SK-N-DZ (cell line): ENCODE measurements at regions not wholly inside any gene's neighbourhood (a gene's known extent, or its start where the extent isn't known, plus 50 kb on each side); places are given as distances from the start of the nearest gene placed in this dataset.

Source experiments
- DNase-seq: peaks from one replicate; pipeline ENCODE4 v3.0.0-alpha.2; 2015; ENCODE audit warnings: low spot score

- DNase-seq, result no peak
These were observed 400.4 kb downstream of the NXPE2 start for GRCh38 chr11:115078461-115079438.

- no peak for DNase-seq
These were observed 402.8 kb downstream of the NXPE2 start for GRCh38 chr11:115080923-115081680.

GRCh38 chr11:115081972-115082371 is 403.6 kb downstream of the NXPE2 start:
- no peak for DNase-seq

GRCh38 chr11:115083144-115083806 is 404.9 kb downstream of the NXPE2 start:
- DNase-seq, result no peak

GRCh38 chr11:115084231-115084630 is 405.9 kb downstream of the NXPE2 start:
- DNase-seq, result peak; percentile 12

- no peak for DNase-seq
These were observed 407.3 kb downstream of the NXPE2 start for GRCh38 chr11:115085461-115086210.

- DNase-seq, result no peak
These were observed 409.5 kb downstream of the NXPE2 start for GRCh38 chr11:115087791-115088190.

GRCh38 chr11:115092516-115092915 is 411.7 kb downstream of the CADM1 start:
- no peak for DNase-seq

GRCh38 chr11:115097796-115098408 is 406.3 kb downstream of the CADM1 start:
- DNase-seq, result no peak

- no peak for DNase-seq
These were observed 403.5 kb downstream of the CADM1 start for GRCh38 chr11:115100706-115101105.

- DNase-seq, result no peak
These were observed 400.3 kb downstream of the CADM1 start for GRCh38 chr11:115103921-115104320.

GRCh38 chr11:115104851-115105453 is 399.3 kb downstream of the CADM1 start:
- peak; percentile 33 for DNase-seq

GRCh38 chr11:115111066-115111465 is 393.1 kb downstream of the CADM1 start:
- no peak for DNase-seq

GRCh38 chr11:115112754-115113153 is 391.5 kb downstream of the CADM1 start:
- no peak for DNase-seq

- no peak for DNase-seq
These were observed 386.2 kb downstream of the CADM1 start for GRCh38 chr11:115117956-115118493.

- peak; percentile 49 for DNase-seq
These were observed 385.1 kb downstream of the CADM1 start for GRCh38 chr11:115119146-115119545.
